A673 (cell line): ENCODE measurements at regions not wholly inside any gene's neighbourhood (a gene's known extent, or its start where the extent isn't known, plus 50 kb on each side); places are given as distances from the start of the nearest gene placed in this dataset.

ENCODE experiments used
- EZH2 ChIP-seq: fragments of 200-600 bp; sonication (generic); IDR thresholded peaks from 2 replicates; pipeline ENCODE4 v1.6.1; 2017; ENCODE audit warnings: borderline replicate concordance, low read depth, mild to moderate bottlenecking, mixed read lengths, antibody characterized with exemption, low read length; ENCODE audit not compliant: poor library complexity, severe bottlenecking
- TF ChIP-seq, protein P1 (sequence below): fragments of 300-800, 200-600 bp; sonication (generic); conservative IDR thresholded peaks from 2 replicates; pipeline ENCODE4 v1.5.1; 2017; ENCODE audit warnings: low read depth, mild to moderate bottlenecking, antibody characterized with exemption, low read length, moderate library complexity, mixed read lengths

DNA sequence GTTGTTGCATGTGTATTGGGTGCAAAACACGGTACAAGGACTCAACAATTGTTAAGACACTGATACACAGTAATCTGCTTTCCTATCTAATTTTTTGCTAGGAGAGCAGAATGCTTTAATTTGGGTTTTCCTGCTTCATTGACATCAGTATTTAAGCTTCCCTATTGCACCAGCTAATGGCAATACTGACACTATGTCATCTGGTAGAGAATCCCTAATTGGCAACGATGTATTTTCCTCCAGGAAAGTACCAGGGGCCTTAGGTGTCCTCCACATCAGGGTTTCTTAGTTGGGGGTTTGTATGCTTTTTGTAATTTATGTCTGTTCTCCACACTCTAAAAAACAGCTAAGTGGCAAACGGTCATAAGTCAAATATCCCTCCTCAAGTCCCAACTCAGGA lies 76.5 kb upstream of the FRY start:
- TF ChIP-seq, protein P1, sequence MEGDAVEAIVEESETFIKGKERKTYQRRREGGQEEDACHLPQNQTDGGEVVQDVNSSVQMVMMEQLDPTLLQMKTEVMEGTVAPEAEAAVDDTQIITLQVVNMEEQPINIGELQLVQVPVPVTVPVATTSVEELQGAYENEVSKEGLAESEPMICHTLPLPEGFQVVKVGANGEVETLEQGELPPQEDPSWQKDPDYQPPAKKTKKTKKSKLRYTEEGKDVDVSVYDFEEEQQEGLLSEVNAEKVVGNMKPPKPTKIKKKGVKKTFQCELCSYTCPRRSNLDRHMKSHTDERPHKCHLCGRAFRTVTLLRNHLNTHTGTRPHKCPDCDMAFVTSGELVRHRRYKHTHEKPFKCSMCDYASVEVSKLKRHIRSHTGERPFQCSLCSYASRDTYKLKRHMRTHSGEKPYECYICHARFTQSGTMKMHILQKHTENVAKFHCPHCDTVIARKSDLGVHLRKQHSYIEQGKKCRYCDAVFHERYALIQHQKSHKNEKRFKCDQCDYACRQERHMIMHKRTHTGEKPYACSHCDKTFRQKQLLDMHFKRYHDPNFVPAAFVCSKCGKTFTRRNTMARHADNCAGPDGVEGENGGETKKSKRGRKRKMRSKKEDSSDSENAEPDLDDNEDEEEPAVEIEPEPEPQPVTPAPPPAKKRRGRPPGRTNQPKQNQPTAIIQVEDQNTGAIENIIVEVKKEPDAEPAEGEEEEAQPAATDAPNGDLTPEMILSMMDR, result no peak
- TF ChIP-seq EZH2, result no peak
